Hepatocyte (in vitro differentiated cells): ENCODE measurements at regions not wholly inside any gene's neighbourhood (a gene's known extent, or its start where the extent isn't known, plus 50 kb on each side); places are given as distances from the start of the nearest gene placed in this dataset.
A peak's percentile ranks its signal among the peaks of the same experiment; 100 is the strongest.

Experiments used
- DNase-seq: peaks from one replicate; pipeline ENCODE4 v3.0.0-alpha.2; 2016; ENCODE audit warnings: low spot score
- H2AFZ ChIP-seq: fragments of 200-600 bp; sonication (generic); 2 replicates; pipeline ENCODE4 v1.6.0; 2016; ENCODE audit warnings: antibody characterized with exemption, mild to moderate bottlenecking
- H3K27ac ChIP-seq: fragments of 200-600 bp; sonication (generic); 2 replicates; pipeline ENCODE4 v1.5.1; 2016; ENCODE audit warnings: mild to moderate bottlenecking
- H3K27me3 ChIP-seq: fragments of 200-600 bp; sonication (generic); 2 replicates; pipeline ENCODE4 v1.6.1; 2016
- H3K36me3 ChIP-seq: fragments of 200-600 bp; sonication (generic); replicated peaks from 2 replicates; pipeline ENCODE4 v1.5.1; 2016; ENCODE audit warnings: low read depth; ENCODE audit not compliant: insufficient read depth
- H3K4me1 ChIP-seq: fragments of 200-600 bp; sonication (generic); 2 replicates; pipeline ENCODE4 v1.5.1; 2016; ENCODE audit warnings: mild to moderate bottlenecking, moderate library complexity; ENCODE audit not compliant: insufficient read depth
- H3K4me2 ChIP-seq: fragments of 200-600 bp; sonication (generic); 2 replicates; pipeline ENCODE4 v1.6.0; 2016
- H3K4me3 ChIP-seq: fragments of 200-600 bp; sonication (generic); 2 replicates; pipeline ENCODE4 v1.5.1; 2016; ENCODE audit warnings: mild to moderate bottlenecking
- H3K79me2 ChIP-seq: fragments of 200-600 bp; sonication (generic); 2 replicates; pipeline ENCODE4 v1.6.0; 2017; ENCODE audit warnings: mild to moderate bottlenecking
- H3K9me2 ChIP-seq: fragments of 200-600 bp; sonication (generic); replicated peaks from 2 replicates; pipeline ENCODE4 v1.6.0; 2017; ENCODE audit warnings: mild to moderate bottlenecking; ENCODE audit not compliant: insufficient read depth
- H3K9me3 ChIP-seq: fragments of 200-600 bp; sonication (generic); 2 replicates; pipeline ENCODE4 v1.5.1; 2016; ENCODE audit warnings: low read depth, mild to moderate bottlenecking
- H4K20me1 ChIP-seq: fragments of 200-600 bp; sonication (generic); 2 replicates; pipeline ENCODE4 v1.6.0; 2016; ENCODE audit warnings: mild to moderate bottlenecking; ENCODE audit not compliant: insufficient read depth, poor library complexity, severe bottlenecking
- EZH2 ChIP-seq: fragments of 200-600 bp; sonication (generic); IDR thresholded peaks from 2 replicates; pipeline ENCODE4 v1.6.1; 2016; ENCODE audit warnings: antibody characterized with exemption, mild to moderate bottlenecking, borderline replicate concordance
- EZH2phosphoT487 ChIP-seq: fragments of 200-600 bp; sonication (generic); IDR thresholded peaks from one replicate; pipeline ENCODE4 v1.6.1; 2018; ENCODE audit warnings: antibody characterized with exemption, mild to moderate bottlenecking, low read depth, moderate library complexity; ENCODE audit not compliant: unreplicated experiment, severe bottlenecking
- WGBS: methylation state at CpG from one replicate; pipeline ENCODE4 v1.1.6; 2016; ENCODE audit warnings: low lambda C conversion rate; ENCODE audit errors: missing lambda C conversion rate; 5-methylcytosine and 5-hydroxymethylcytosine counted together
- TF ChIP-seq, protein P1 (sequence below): fragments of 200-600 bp; sonication (generic); IDR thresholded peaks from 2 replicates; pipeline ENCODE4 v1.5.1; 2016; ENCODE audit warnings: antibody characterized with exemption, mild to moderate bottlenecking; ENCODE audit not compliant: poor library complexity

GRCh38 chr1:186577633-186578032, 102.6 kb downstream of the PTGS2 start:
- Histone ChIP-seq H3K9me3 (no peaks in the 10 kb centered on the region), H3K27ac (peak overlapping the region; percentile 77), H3K27me3 (no peaks in the 10 kb centered on the region), H3K4me1 (peaks cover 6% of the 10 kb centered on the region), H4K20me1 (no peaks in the 10 kb centered on the region), H3K36me3 (no peaks in the 10 kb centered on the region), H3K4me3 (no peak overlapping the region), H3K4me2 (no peak overlapping the region), H2AFZ (no peak overlapping the region), H3K9me2 (no peaks in the 10 kb centered on the region), H3K79me2 (no peaks in the 10 kb centered on the region)
- WGBS, result 96% methylated on average over 3 of the region's 3 CpGs
- no peak for DNase-seq
- TF ChIP-seq, protein P1, sequence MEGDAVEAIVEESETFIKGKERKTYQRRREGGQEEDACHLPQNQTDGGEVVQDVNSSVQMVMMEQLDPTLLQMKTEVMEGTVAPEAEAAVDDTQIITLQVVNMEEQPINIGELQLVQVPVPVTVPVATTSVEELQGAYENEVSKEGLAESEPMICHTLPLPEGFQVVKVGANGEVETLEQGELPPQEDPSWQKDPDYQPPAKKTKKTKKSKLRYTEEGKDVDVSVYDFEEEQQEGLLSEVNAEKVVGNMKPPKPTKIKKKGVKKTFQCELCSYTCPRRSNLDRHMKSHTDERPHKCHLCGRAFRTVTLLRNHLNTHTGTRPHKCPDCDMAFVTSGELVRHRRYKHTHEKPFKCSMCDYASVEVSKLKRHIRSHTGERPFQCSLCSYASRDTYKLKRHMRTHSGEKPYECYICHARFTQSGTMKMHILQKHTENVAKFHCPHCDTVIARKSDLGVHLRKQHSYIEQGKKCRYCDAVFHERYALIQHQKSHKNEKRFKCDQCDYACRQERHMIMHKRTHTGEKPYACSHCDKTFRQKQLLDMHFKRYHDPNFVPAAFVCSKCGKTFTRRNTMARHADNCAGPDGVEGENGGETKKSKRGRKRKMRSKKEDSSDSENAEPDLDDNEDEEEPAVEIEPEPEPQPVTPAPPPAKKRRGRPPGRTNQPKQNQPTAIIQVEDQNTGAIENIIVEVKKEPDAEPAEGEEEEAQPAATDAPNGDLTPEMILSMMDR, result no peak
- TF ChIP-seq EZH2 (no peak), EZH2phosphoT487 (no peak)

- H3K79me2 ChIP-seq, result no peaks in the 10 kb centered on the region
- DNase-seq, result no peak
- peaks cover 6% of the 10 kb centered on the region for H3K4me1 ChIP-seq
- H3K27ac ChIP-seq, result no peak overlapping the region
- no peaks in the 10 kb centered on the region for H3K9me2 ChIP-seq
- TF ChIP-seq, protein P1, result no peak
- TF ChIP-seq EZH2phosphoT487, result no peak
- TF ChIP-seq EZH2, result no peak
- H3K27me3 ChIP-seq, result no peaks in the 10 kb centered on the region
- H4K20me1 ChIP-seq, result no peaks in the 10 kb centered on the region
- H3K36me3 ChIP-seq, result no peaks in the 10 kb centered on the region
- 90% methylated on average over 2 of the region's 2 CpGs for WGBS
- no peak overlapping the region for H3K4me3 ChIP-seq
- H3K4me2 ChIP-seq, result no peak overlapping the region
- H2AFZ ChIP-seq, result no peak overlapping the region
- H3K9me3 ChIP-seq, result no peaks in the 10 kb centered on the region
Observed at GRCh38 chr1:186577216-186577615, 103.0 kb downstream of the PTGS2 start.

- no peak for DNase-seq
- H3K9me3 ChIP-seq, result no peaks in the 10 kb centered on the region
- H2AFZ ChIP-seq, result peak overlapping the region; percentile 16
- no peaks in the 10 kb centered on the region for H3K36me3 ChIP-seq
- H3K9me2 ChIP-seq, result no peaks in the 10 kb centered on the region
- no peaks in the 10 kb centered on the region for H3K79me2 ChIP-seq
- H3K4me2 ChIP-seq, result no peak overlapping the region
- H4K20me1 ChIP-seq, result no peaks in the 10 kb centered on the region
- H3K27me3 ChIP-seq, result no peaks in the 10 kb centered on the region
- no peak overlapping the region for H3K27ac ChIP-seq
- peaks cover 6% of the 10 kb centered on the region for H3K4me1 ChIP-seq
- TF ChIP-seq EZH2phosphoT487 (no peak), EZH2 (no peak)
- TF ChIP-seq, protein P1, result no peak
- H3K4me3 ChIP-seq, result no peak overlapping the region
Observed at GRCh38 chr1:186575348-186575747, 104.9 kb downstream of the PTGS2 start.

GRCh38 chr1:186574926-186575325, 105.3 kb downstream of the PTGS2 start:
- Histone ChIP-seq H3K4me1 (peaks cover 6% of the 10 kb centered on the region), H3K27me3 (no peaks in the 10 kb centered on the region), H3K27ac (no peak overlapping the region), H3K4me2 (no peak overlapping the region), H2AFZ (peak overlapping the region; percentile 16), H3K36me3 (no peaks in the 10 kb centered on the region), H3K9me2 (no peaks in the 10 kb centered on the region), H4K20me1 (no peaks in the 10 kb centered on the region), H3K4me3 (no peak overlapping the region), H3K9me3 (no peaks in the 10 kb centered on the region), H3K79me2 (no peaks in the 10 kb centered on the region)
- TF ChIP-seq, protein P1, result no peak
- TF ChIP-seq EZH2 (no peak), EZH2phosphoT487 (no peak)
- WGBS, result 72% methylated on average over 1 of the region's 1 CpG
- DNase-seq, result no peak
